Gastroesophageal sphincter (tissue), 4 donors: ENCODE measurements at regions not wholly inside any gene's neighbourhood (a gene's known extent, or its start where the extent isn't known, plus 50 kb on each side); places are given as distances from the start of the nearest gene placed in this dataset.

Experiments used
- ATAC-seq: fragments of 150-250 bp; one replicate; pipeline ENCODE4 v1.9.1; 2016; ENCODE audit warnings: mild to moderate bottlenecking, moderate library complexity
- H3K27ac ChIP-seq, 4 donors: fragments of 200-600 bp; sonication (generic) in 3 of 4; 1 replicate in 3 of 4; 2 replicates in 1 of 4; pipeline ENCODE4 v1.5.1; 2016 to 2019
- H3K27me3 ChIP-seq: fragments of 200-600 bp; sonication (generic); one replicate; pipeline ENCODE4 v1.5.1; 2019
- H3K36me3 ChIP-seq, 2 donors: fragments of 200-600 bp; sonication (generic); one replicate each; pipeline ENCODE4 v1.5.1; 2019; ENCODE audit warnings: control low read depth in 1 of 2
- H3K4me1 ChIP-seq, 3 donors: fragments of 200-600 bp; sonication (generic); 1 replicate in 2 of 3; 2 replicates in 1 of 3; pipeline ENCODE4 v1.5.1; 2016 to 2019; ENCODE audit warnings: control low read depth in 2 of 3
- H3K4me3 ChIP-seq, 2 donors: fragments of 200-600 bp; sonication (generic); one replicate each; pipeline ENCODE4 v1.5.1; 2019; ENCODE audit warnings: mild to moderate bottlenecking in 1 of 2, moderate library complexity in 1 of 2
- H3K9me3 ChIP-seq, 3 donors: fragments of 200-600 bp; sonication (generic); one replicate each; pipeline ENCODE4 v1.5.1; 2017 to 2019; ENCODE audit warnings: control low read depth in 2 of 3
- EP300 ChIP-seq: sonication (generic); formaldehyde crosslinking; IDR thresholded peaks from one replicate; pipeline ENCODE4 v1.6.1; 2017; ENCODE audit warnings: antibody characterized with exemption, mild to moderate bottlenecking
- POLR2A ChIP-seq, 2 donors: fragments of 450-650 bp; IDR thresholded peaks; one replicate each; pipeline ENCODE4 v1.6.1; 2017; ENCODE audit warnings: antibody characterized with exemption in 2 of 2, mild to moderate bottlenecking in 2 of 2, moderate library complexity in 1 of 2
- POLR2AphosphoS5 ChIP-seq: sonication (generic); formaldehyde crosslinking; IDR thresholded peaks from one replicate; pipeline ENCODE4 v1.6.1; 2017; ENCODE audit warnings: antibody characterized with exemption
- WGBS, 2 donors: methylation state at CpG; one replicate each; pipeline ENCODE4 v1.1.5; 2018; ENCODE audit warnings: low coverage in 1 of 2; 5-methylcytosine and 5-hydroxymethylcytosine counted together
- TF ChIP-seq, protein P1 (sequence below), 4 experiments: fragments of 200-600 bp in 2 of 4; fragments of 450-650 bp in 2 of 4; sonication (generic) in 1 of 4; IDR thresholded peaks; one replicate each; pipeline ENCODE4 v1.5.1; 2017 to 2019; ENCODE audit warnings: antibody characterized with exemption in 4 of 4, mild to moderate bottlenecking in 2 of 4, moderate library complexity in 2 of 4

DNA sequence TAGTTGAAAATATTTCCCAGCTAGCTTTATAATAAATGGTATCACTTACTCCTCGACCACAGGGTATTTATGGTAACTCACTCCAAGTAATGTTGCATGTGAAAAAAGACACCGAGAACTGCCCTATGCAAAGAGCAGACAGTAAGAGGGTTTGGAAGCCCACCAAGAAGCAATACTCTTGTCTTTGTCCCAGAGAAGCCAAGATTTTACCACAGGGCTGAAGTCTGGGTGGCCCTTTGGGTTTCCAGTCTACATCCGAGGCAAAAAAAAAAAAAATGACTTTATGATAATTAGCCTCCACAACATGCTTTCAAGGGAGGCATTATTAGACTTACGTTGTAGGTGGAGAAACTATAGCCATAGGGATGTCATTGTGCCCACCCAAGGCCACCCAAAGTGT, 83.6 kb downstream of the CCDC34 start:
- TF ChIP-seq POLR2AphosphoS5 (no peak), EP300 (no peak), POLR2A (IDR thresholded peaks at IDR 0.05) (no peak)
- TF ChIP-seq, protein P1, sequence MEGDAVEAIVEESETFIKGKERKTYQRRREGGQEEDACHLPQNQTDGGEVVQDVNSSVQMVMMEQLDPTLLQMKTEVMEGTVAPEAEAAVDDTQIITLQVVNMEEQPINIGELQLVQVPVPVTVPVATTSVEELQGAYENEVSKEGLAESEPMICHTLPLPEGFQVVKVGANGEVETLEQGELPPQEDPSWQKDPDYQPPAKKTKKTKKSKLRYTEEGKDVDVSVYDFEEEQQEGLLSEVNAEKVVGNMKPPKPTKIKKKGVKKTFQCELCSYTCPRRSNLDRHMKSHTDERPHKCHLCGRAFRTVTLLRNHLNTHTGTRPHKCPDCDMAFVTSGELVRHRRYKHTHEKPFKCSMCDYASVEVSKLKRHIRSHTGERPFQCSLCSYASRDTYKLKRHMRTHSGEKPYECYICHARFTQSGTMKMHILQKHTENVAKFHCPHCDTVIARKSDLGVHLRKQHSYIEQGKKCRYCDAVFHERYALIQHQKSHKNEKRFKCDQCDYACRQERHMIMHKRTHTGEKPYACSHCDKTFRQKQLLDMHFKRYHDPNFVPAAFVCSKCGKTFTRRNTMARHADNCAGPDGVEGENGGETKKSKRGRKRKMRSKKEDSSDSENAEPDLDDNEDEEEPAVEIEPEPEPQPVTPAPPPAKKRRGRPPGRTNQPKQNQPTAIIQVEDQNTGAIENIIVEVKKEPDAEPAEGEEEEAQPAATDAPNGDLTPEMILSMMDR (IDR thresholded peaks at IDR 0.05) = no peak
- Histone ChIP-seq H3K4me1 (peaks cover 0 to 10% (median 0%) of the 10 kb centered on the region in 3 donors), H3K4me3 (no peak overlapping the region), H3K9me3 (no peaks in the 10 kb centered on the region), H3K36me3 (no peaks in the 10 kb centered on the region), H3K27me3 (peaks cover 7% of the 10 kb centered on the region), H3K27ac (no peak overlapping the region)
- WGBS, 2 donors = 64 to 69% methylated on average over 3 to 4 of the region's 4 CpGs
- ATAC-seq = no peak

DNA sequence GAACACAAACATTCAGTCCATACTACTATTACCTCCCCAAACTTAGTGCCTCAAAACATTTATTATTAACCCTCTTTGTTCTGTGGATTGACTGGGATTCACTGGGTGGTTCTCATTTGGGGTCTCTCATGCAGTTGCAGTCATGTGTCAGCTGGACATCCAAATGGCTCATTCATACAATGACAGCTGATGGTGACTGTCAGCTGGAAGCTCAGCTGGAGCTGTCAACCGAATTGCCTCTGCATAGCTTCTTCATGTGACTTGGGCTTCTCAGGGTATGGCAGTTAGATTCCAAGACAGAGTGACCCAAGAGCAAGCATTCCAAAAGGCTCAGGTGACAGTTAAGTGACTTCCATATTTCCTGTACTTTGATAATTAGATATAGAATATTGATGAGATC, 85.2 kb downstream of the CCDC34 start:
- TF ChIP-seq POLR2A (IDR thresholded peaks at IDR 0.05) = no peak
- no peak for TF ChIP-seq EP300
- TF ChIP-seq, protein P1 (IDR thresholded peaks at IDR 0.05) = no peak
- TF ChIP-seq POLR2AphosphoS5 = no peak
- Histone ChIP-seq H3K27me3 (peaks cover 7% of the 10 kb centered on the region), H3K4me1 (peaks cover 0 to 10% (median 0%) of the 10 kb centered on the region in 3 donors), H3K27ac (no peak overlapping the region), H3K4me3 (no peak overlapping the region), H3K36me3 (no peaks in the 10 kb centered on the region), H3K9me3 (peaks cover 0 to 3% (median 0%) of the 10 kb centered on the region in 3 donors)
- no peak for ATAC-seq
- WGBS, 2 donors = no CpG with 5 or more reads among the region's 1 CpG

DNA sequence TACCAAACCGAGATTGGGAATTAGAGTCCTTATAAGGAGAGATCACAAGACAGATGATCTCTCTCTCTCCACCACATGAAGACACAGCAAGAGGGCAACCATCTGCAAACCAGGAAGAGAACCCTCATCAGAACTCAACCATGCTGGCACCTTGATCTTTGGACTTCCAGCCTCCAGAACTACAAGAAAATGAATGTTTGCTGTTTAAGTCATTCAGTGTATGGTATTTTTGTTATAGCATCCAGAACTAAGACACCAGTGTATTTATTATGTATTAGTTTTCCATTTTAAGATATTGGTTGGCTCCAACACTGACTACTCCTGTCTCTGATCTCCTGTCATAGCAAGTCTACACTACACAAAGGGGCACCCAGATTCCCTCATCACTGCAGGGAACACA, 86.9 kb downstream of the CCDC34 start:
- 88% methylated on average over 1 of the region's 1 CpG for WGBS, 2 donors
- H3K9me3 ChIP-seq = peaks cover 0 to 15% (median 0%) of the 10 kb centered on the region in 3 donors
- no peak overlapping the region for H3K4me3 ChIP-seq
- peaks cover 7% of the 10 kb centered on the region for H3K27me3 ChIP-seq
- ATAC-seq = no peak
- TF ChIP-seq POLR2AphosphoS5 = no peak
- TF ChIP-seq EP300 = no peak
- TF ChIP-seq, protein P1 (IDR thresholded peaks at IDR 0.05) = no peak
- H3K36me3 ChIP-seq = no peaks in the 10 kb centered on the region
- H3K4me1 ChIP-seq = no peaks in the 10 kb centered on the region
- no peak overlapping the region for H3K27ac ChIP-seq

DNA sequence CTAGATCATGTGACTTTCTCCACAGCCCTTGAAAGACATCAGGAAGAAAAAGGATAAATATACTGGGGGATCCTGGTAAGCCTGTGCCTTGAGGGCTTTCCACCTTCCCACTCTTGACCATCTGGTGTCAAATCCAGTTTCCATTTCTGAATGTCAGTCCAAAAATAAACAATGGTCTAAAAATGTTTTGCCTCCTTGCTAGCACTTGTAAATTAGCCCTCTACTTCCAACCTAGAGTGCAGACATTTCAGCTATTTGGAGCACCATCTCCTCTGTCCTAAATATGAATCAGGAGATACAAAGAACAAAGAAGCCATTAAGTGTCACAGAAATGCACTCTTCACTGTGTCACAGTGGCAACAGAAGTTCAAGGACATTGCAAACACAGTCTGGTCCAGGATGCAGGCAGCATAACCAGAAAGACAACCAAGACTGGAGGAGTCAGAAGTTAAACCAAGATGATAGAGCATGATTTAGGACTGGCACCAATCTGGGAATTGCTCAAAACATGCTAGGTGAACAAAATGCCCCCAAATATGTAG, 88.1 kb downstream of the CCDC34 start:
- H3K27me3 ChIP-seq = peaks cover 7% of the 10 kb centered on the region
- no peaks in the 10 kb centered on the region for H3K36me3 ChIP-seq
- no peak for ATAC-seq
- no peak overlapping the region for H3K4me3 ChIP-seq
- H3K9me3 ChIP-seq = peaks cover 0 to 15% (median 0%) of the 10 kb centered on the region in 3 donors
- H3K4me1 ChIP-seq = no peaks in the 10 kb centered on the region
- H3K27ac ChIP-seq = no peak overlapping the region
- TF ChIP-seq, protein P1 (IDR thresholded peaks at IDR 0.05) = no peak
- TF ChIP-seq POLR2A (IDR thresholded peaks at IDR 0.05) (no peak), EP300 (no peak), POLR2AphosphoS5 (no peak)

DNA sequence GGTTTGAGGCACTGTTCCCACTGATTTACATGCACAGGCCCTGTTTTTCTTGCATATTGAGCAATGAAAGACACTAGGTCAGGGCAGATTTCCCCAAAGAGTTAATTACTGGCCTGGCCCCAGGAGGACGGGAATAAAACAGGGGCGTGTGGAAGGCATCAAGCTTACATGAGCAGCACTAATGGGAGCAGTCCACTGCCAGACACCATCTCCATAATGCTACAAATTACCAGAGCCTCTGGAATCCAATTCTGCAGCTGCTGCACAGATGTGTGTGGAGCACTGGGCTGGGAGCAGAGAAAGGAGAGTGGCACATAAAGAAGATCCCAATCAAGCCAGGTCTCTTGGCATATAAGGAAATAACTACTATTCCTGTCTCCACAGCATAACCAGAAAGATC, 96.9 kb downstream of the CCDC34 start:
- TF ChIP-seq POLR2A (IDR thresholded peaks at IDR 0.05) (no peak), POLR2AphosphoS5 (no peak), EP300 (no peak)
- TF ChIP-seq, protein P1 (IDR thresholded peaks at IDR 0.05) = no peak
- Histone ChIP-seq H3K4me1 (no peaks in the 10 kb centered on the region), H3K4me3 (no peak overlapping the region), H3K27me3 (no peaks in the 10 kb centered on the region), H3K36me3 (no peaks in the 10 kb centered on the region), H3K27ac (no peak overlapping the region), H3K9me3 (no peaks in the 10 kb centered on the region)
- no peak for ATAC-seq
- WGBS, 2 donors = 29 to 50% methylated on average over 2 of the region's 2 CpGs
